CD14-positive monocyte (primary cell): ENCODE measurements at regions not wholly inside any gene's neighbourhood (a gene's known extent, or its start where the extent isn't known, plus 50 kb on each side); places are given as distances from the start of the nearest gene placed in this dataset.

Source experiments
- DNase-seq, 3 donors: peaks; one replicate each; pipeline ENCODE4 v3.0.0-alpha.2; 2011 to 2022
- H2AFZ ChIP-seq: 2 replicates; pipeline ENCODE4 v1.6.0; 2012; ENCODE audit warnings: mild to moderate bottlenecking, low read depth, low read length, inconsistent platforms; ENCODE audit not compliant: insufficient read depth, poor library complexity, severe bottlenecking
- H3K27ac ChIP-seq, 2 donors: 1 replicate in 1 of 2; 2 replicates in 1 of 2; pipeline ENCODE4 v1.5.1; 2012 to 2013; ENCODE audit warnings: low read length in 2 of 2, control low read depth in 1 of 2, inconsistent platforms in 1 of 2, low read depth in 1 of 2, mild to moderate bottlenecking in 1 of 2
- H3K27me3 ChIP-seq, 2 donors: one replicate each; pipeline versions ENCODE4 v1.6.0 to v1.6.1; 2011 to 2013; ENCODE audit warnings: low read length in 2 of 2; ENCODE audit not compliant: control insufficient read depth in 2 of 2, insufficient read depth in 2 of 2
- H3K36me3 ChIP-seq, 2 donors: replicated peaks in 1 of 2; 1 replicate in 1 of 2; 2 replicates in 1 of 2; pipeline versions ENCODE4 v1.5.1 to v1.6.1; 2012 to 2013; ENCODE audit warnings: low read length in 2 of 2, control low read depth in 1 of 2, inconsistent platforms in 1 of 2, mild to moderate bottlenecking in 1 of 2; ENCODE audit not compliant: insufficient read depth in 2 of 2, control insufficient read depth in 1 of 2
- H3K4me1 ChIP-seq, 2 donors: 1 replicate in 1 of 2; 2 replicates in 1 of 2; pipeline versions ENCODE4 v1.5.1 to v1.6.1; 2012 to 2013; ENCODE audit warnings: low read length in 2 of 2, control low read depth in 1 of 2, inconsistent platforms in 1 of 2, mild to moderate bottlenecking in 1 of 2, moderate library complexity in 1 of 2; ENCODE audit not compliant: insufficient read depth in 2 of 2, control insufficient read depth in 1 of 2
- H3K4me2 ChIP-seq: replicated peaks from 2 replicates; pipeline ENCODE3; 2012; ENCODE audit warnings: low read length, moderate library complexity, mild to moderate bottlenecking; ENCODE audit not compliant: poor library complexity, severe bottlenecking; ENCODE audit errors: extremely low read depth
- H3K4me3 ChIP-seq, 3 experiments: fragments of 200-600 bp in 1 of 3; sonication (generic) in 1 of 3; replicated peaks in 1 of 3; 1 replicate in 2 of 3; 2 replicates in 1 of 3; pipeline ENCODE4 v1.5.1; 2011 to 2013; ENCODE audit warnings: low read length in 3 of 3, mild to moderate bottlenecking in 3 of 3, control low read depth in 2 of 3, low read depth in 2 of 3, inconsistent platforms in 1 of 3, moderate library complexity in 1 of 3
- H3K79me2 ChIP-seq: 2 replicates; pipeline ENCODE4 v1.6.0; 2012; ENCODE audit warnings: mild to moderate bottlenecking, control low read depth, inconsistent platforms, low read length, moderate library complexity; ENCODE audit not compliant: insufficient read depth
- H3K9ac ChIP-seq: 2 replicates; pipeline ENCODE4 v1.6.0; 2017; ENCODE audit warnings: low read length, mild to moderate bottlenecking; ENCODE audit not compliant: insufficient read depth, poor library complexity, severe bottlenecking
- H3K9me3 ChIP-seq, 2 donors: replicated peaks in 1 of 2; 1 replicate in 1 of 2; 2 replicates in 1 of 2; pipeline versions ENCODE4 v1.5.1 to v1.6.1; 2012 to 2013; ENCODE audit warnings: low read length in 2 of 2, control low read depth in 1 of 2; ENCODE audit not compliant: control insufficient read depth in 1 of 2, insufficient read depth in 1 of 2
- H4K20me1 ChIP-seq: 2 replicates; pipeline ENCODE4 v1.6.0; 2012; ENCODE audit warnings: mild to moderate bottlenecking, low read length, control low read depth, moderate library complexity; ENCODE audit not compliant: insufficient read depth
- H3K27ac Mint-ChIP-seq, 7 donors: one replicate each; pipeline ENCODE4 v1.8.0; 2020; ENCODE audit warnings: mild to moderate bottlenecking in 7 of 7, mixed read lengths in 7 of 7, moderate library complexity in 6 of 7, inconsistent platforms in 2 of 7
- H3K27me3 Mint-ChIP-seq, 3 donors: one replicate each; pipeline ENCODE4 v1.8.0; 2021 to 2022; ENCODE audit warnings: low read depth in 3 of 3, mild to moderate bottlenecking in 3 of 3, mixed read lengths in 3 of 3, moderate library complexity in 3 of 3, inconsistent platforms in 1 of 3
- H3K36me3 Mint-ChIP-seq, 2 donors: one replicate each; pipeline ENCODE4 v1.8.0; 2020; ENCODE audit warnings: mixed read lengths in 2 of 2, inconsistent platforms in 1 of 2, mild to moderate bottlenecking in 1 of 2
- H3K4me1 Mint-ChIP-seq: one replicate; pipeline ENCODE4 v1.8.0; 2020; ENCODE audit warnings: mild to moderate bottlenecking, mixed read lengths
- H3K4me3 Mint-ChIP-seq, 2 donors: one replicate each; pipeline ENCODE4 v1.8.0; 2020; ENCODE audit warnings: mild to moderate bottlenecking in 2 of 2, mixed read lengths in 2 of 2, moderate library complexity in 1 of 2
- H3K9me3 Mint-ChIP-seq, 7 donors: one replicate each; pipeline ENCODE4 v1.8.0; 2020 to 2022; ENCODE audit warnings: mixed read lengths in 7 of 7, mild to moderate bottlenecking in 6 of 7, moderate library complexity in 6 of 7, inconsistent platforms in 2 of 7
- CTCF ChIP-seq: fragments of 200-600 bp; IDR thresholded peaks from one replicate; pipeline ENCODE4 v1.8.0; 2022; ENCODE audit warnings: antibody characterized with exemption, mild to moderate bottlenecking
- WGBS: methylation state at CpG from one replicate; pipeline ENCODE4 v1.1.5; 2013; ENCODE audit warnings: missing lambda C conversion rate; ENCODE audit not compliant: insufficient coverage; 5-methylcytosine and 5-hydroxymethylcytosine counted together
- intact Hi-C, 2 donors: fragments of 100-400 bp; cut with micrococcal nuclease; formaldehyde crosslinking; loops; one replicate each; pipeline versions ENCODE4 v1.15.0 to v1.15.1; 2023

- Mint-ChIP-seq H3K27me3 (peaks cover 0 to 4% (median 0%) of the 10 kb centered on the region in 3 donors), H3K36me3 (no peaks in the 10 kb centered on the region), H3K4me1 (no peaks in the 10 kb centered on the region), H3K4me3 (no peak overlapping the region), H3K9me3 (peaks cover 0 to 16% (median 1%) of the 10 kb centered on the region in 7 donors), H3K27ac (no peak overlapping the region)
- Histone ChIP-seq H3K4me3 (no peak overlapping the region), H3K36me3 (no peaks in the 10 kb centered on the region), H4K20me1 (no peaks in the 10 kb centered on the region), H3K27me3 (no peaks in the 10 kb centered on the region), H3K79me2 (no peaks in the 10 kb centered on the region), H3K4me2 (no peak overlapping the region), H3K27ac (no peak overlapping the region), H3K9ac (no peak overlapping the region), H2AFZ (no peak overlapping the region), H3K4me1 (no peaks in the 10 kb centered on the region), H3K9me3 (no peaks in the 10 kb centered on the region)
- no peak for DNase-seq
- 100% methylated on average over 1 of the region's 1 CpG for WGBS
- no peak for TF ChIP-seq CTCF
- intact Hi-C loops, result no loop called here
Measured at GRCh38 chr10:108578258-108578657, 1345.1 kb downstream of the XPNPEP1 start.

- Mint-ChIP-seq H3K36me3 (no peaks in the 10 kb centered on the region), H3K9me3 (peaks cover 0 to 7% (median 0%) of the 10 kb centered on the region in 7 donors), H3K27ac (no peak overlapping the region), H3K4me3 (no peak overlapping the region), H3K27me3 (peaks cover 0 to 3% (median 0%) of the 10 kb centered on the region in 3 donors), H3K4me1 (no peaks in the 10 kb centered on the region)
- Histone ChIP-seq H3K27ac (no peak overlapping the region), H3K36me3 (no peaks in the 10 kb centered on the region), H4K20me1 (no peaks in the 10 kb centered on the region), H3K4me2 (no peak overlapping the region), H3K4me1 (no peaks in the 10 kb centered on the region), H3K27me3 (no peaks in the 10 kb centered on the region), H3K9ac (no peak overlapping the region), H3K4me3 (no peak overlapping the region), H2AFZ (no peak overlapping the region), H3K9me3 (no peaks in the 10 kb centered on the region), H3K79me2 (no peaks in the 10 kb centered on the region)
- TF ChIP-seq CTCF, result no peak
- no CpG with 5 or more reads among the region's 1 CpG for WGBS
- DNase-seq, result no peak
- intact Hi-C loops, result no loop called here
Measured at GRCh38 chr10:108574233-108574632, 1349.1 kb downstream of the XPNPEP1 start.
